ENCODE measurements at regions not wholly inside any gene's neighbourhood (a gene's known extent, or its start where the extent isn't known, plus 50 kb on each side); places are given as distances from the start of the nearest gene placed in this dataset.

DNA sequence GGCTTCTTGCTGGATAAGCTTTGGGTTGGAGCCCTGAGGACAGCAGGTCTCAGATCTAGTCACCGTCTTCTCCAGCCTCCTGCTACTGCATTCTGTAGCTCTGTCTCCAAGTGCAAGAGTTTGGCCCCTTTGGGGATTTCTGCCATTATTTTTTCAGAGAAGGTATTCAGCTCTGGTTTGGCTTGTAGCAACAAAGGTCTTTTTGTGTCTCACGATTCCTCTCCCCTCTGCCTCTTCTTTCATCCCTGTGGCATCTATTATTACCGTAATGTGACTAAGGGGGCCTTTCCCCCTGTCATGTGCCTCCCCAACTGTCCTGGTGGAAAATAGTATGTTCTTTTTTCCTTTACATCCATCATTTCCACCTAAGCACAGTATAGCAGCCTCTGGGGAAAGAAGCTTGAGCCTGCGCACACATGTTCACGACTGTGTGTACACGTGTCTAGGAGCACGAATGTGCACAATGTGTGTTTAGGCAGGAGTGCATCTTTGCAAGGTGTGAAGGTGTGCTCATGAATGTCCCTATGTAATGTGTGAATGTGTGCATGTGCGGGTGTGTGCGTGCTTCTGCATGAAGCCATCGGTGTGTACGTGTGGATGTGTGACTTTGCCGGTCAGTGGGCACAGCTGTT, 273.9 kb downstream of the ZNF536 start:
- peaks cover 0 to 17% of the 10 kb centered on the region in 2 donors for H3K27me3 ChIP-seq (ENCODE audit: control insufficient read depth in 1 of 2, insufficient read depth in 2 of 2, low read length in 2 of 2)
- no peak overlapping the region for H3K27ac ChIP-seq (ENCODE audit: low read length)
- H3K36me3 ChIP-seq (ENCODE audit: control insufficient read depth in 2 of 2, insufficient read depth in 2 of 2, low read length in 2 of 2): no peaks in the 10 kb centered on the region
- peaks cover 3% of the 10 kb centered on the region for H3K4me1 ChIP-seq (ENCODE audit: control insufficient read depth, insufficient read depth, low read length)
- H3K9me3 ChIP-seq (ENCODE audit: control insufficient read depth in 2 of 2, low read length in 2 of 2): no peaks in the 10 kb centered on the region
- no peak overlapping the region for H3K9ac ChIP-seq (ENCODE audit: low read length in 2 of 2)
- no peak overlapping the region for H3K4me3 ChIP-seq (ENCODE audit: low read length in 2 of 2)

GRCh38 chr19:30640252-30640965, 268.2 kb downstream of the ZNF536 start:
- Histone ChIP-seq H3K4me1 (ENCODE audit: control insufficient read depth, insufficient read depth, low read length) (no peaks in the 10 kb centered on the region), H3K4me3 (ENCODE audit: low read length in 2 of 2) (no peak overlapping the region), H3K36me3 (ENCODE audit: control insufficient read depth in 2 of 2, insufficient read depth in 2 of 2, low read length in 2 of 2) (no peaks in the 10 kb centered on the region), H3K9ac (ENCODE audit: low read length in 2 of 2) (no peak overlapping the region), H3K27ac (ENCODE audit: low read length) (no peak overlapping the region), H3K27me3 (ENCODE audit: control insufficient read depth in 1 of 2, insufficient read depth in 2 of 2, low read length in 2 of 2) (peaks cover 0 to 2% of the 10 kb centered on the region in 2 donors), H3K9me3 (ENCODE audit: control insufficient read depth in 2 of 2, low read length in 2 of 2) (peaks cover 0 to 5% of the 10 kb centered on the region in 2 donors)

GRCh38 chr19:30638889-30639288, 266.7 kb downstream of the ZNF536 start:
- H3K27me3 ChIP-seq (ENCODE audit: control insufficient read depth in 1 of 2, insufficient read depth in 2 of 2, low read length in 2 of 2): peaks cover 0 to 2% of the 10 kb centered on the region in 2 donors
- no peak overlapping the region for H3K4me3 ChIP-seq (ENCODE audit: low read length in 2 of 2)
- H3K36me3 ChIP-seq (ENCODE audit: control insufficient read depth in 2 of 2, insufficient read depth in 2 of 2, low read length in 2 of 2): no peaks in the 10 kb centered on the region
- H3K4me1 ChIP-seq (ENCODE audit: control insufficient read depth, insufficient read depth, low read length): no peaks in the 10 kb centered on the region
- peaks cover 0 to 5% of the 10 kb centered on the region in 2 donors for H3K9me3 ChIP-seq (ENCODE audit: control insufficient read depth in 2 of 2, low read length in 2 of 2)
- H3K9ac ChIP-seq (ENCODE audit: low read length in 2 of 2): no peak overlapping the region
- no peak overlapping the region for H3K27ac ChIP-seq (ENCODE audit: low read length)

DNA sequence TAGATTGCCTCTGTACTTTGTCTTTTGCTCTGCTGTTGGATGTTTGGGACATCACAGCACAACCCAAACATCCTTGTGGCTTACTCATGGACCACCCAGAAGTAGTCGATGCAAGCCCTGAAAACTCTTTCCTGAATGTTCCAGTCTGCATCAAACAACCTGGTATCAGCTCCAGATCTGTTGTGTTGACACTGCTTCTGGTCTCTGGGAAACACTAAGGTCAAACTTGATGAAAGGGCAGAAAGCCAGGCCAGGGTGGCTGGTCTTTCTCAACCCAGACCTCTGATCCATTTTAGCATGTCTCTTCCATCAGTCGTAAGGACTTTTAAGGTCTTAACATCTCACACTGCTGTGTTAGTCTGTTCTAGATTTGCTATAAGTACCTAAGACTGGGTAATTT, 265.7 kb downstream of the ZNF536 start:
- Histone ChIP-seq H3K4me3 (ENCODE audit: low read length in 2 of 2) (no peak overlapping the region), H3K27ac (ENCODE audit: low read length) (no peak overlapping the region), H3K36me3 (ENCODE audit: control insufficient read depth in 2 of 2, insufficient read depth in 2 of 2, low read length in 2 of 2) (no peaks in the 10 kb centered on the region), H3K9me3 (ENCODE audit: control insufficient read depth in 2 of 2, low read length in 2 of 2) (peaks cover 0 to 5% of the 10 kb centered on the region in 2 donors), H3K9ac (ENCODE audit: low read length in 2 of 2) (no peak overlapping the region), H3K27me3 (ENCODE audit: control insufficient read depth in 1 of 2, insufficient read depth in 2 of 2, low read length in 2 of 2) (peaks cover 0 to 2% of the 10 kb centered on the region in 2 donors), H3K4me1 (ENCODE audit: control insufficient read depth, insufficient read depth, low read length) (no peaks in the 10 kb centered on the region)

GRCh38 chr19:30634996-30635975, 263.1 kb downstream of the ZNF536 start:
- Histone ChIP-seq H3K36me3 (ENCODE audit: control insufficient read depth in 2 of 2, insufficient read depth in 2 of 2, low read length in 2 of 2) (no peaks in the 10 kb centered on the region), H3K4me3 (ENCODE audit: low read length in 2 of 2) (no peak overlapping the region), H3K27ac (ENCODE audit: low read length) (no peak overlapping the region), H3K27me3 (ENCODE audit: control insufficient read depth in 1 of 2, insufficient read depth in 2 of 2, low read length in 2 of 2) (peaks cover 0 to 2% of the 10 kb centered on the region in 2 donors), H3K9me3 (ENCODE audit: control insufficient read depth in 2 of 2, low read length in 2 of 2) (peaks cover 0 to 5% of the 10 kb centered on the region in 2 donors), H3K9ac (ENCODE audit: low read length in 2 of 2) (no peak overlapping the region), H3K4me1 (ENCODE audit: control insufficient read depth, insufficient read depth, low read length) (no peaks in the 10 kb centered on the region)

DNA sequence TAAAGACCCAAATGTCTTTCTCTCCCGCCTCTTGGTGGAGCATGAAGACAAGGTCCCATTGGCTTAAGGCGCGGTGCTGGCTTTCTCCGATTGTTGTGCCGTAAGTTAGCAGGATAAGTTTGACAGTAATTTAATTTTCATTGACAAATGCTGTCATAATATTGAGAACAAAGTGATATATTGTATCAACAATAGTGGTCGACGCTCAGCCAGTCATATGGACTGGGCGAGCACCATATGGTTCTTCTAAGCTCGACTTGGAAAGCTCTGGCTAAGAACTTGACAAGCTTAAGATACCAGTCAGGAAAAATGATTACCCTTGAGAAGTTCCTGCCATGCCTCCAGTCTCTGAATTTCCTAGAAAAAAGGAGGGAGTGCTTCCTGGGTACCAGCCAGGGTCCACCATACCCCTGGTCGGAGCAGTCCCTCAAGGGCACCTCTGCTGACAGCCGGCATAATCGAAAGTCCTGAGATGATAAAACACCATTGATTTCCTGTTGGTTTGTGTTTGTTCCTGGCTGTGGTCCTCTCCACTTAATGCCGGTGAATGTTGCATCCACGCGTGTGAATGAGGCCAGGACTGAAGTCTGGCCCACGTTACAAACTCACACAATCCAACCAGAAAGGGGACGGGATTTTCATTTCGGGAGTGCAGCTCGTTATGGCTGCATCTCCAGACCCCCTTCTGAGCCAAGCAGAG, 262.1 kb downstream of the ZNF536 start:
- Histone ChIP-seq H3K27ac (ENCODE audit: low read length) (no peak overlapping the region), H3K36me3 (ENCODE audit: control insufficient read depth in 2 of 2, insufficient read depth in 2 of 2, low read length in 2 of 2) (no peaks in the 10 kb centered on the region), H3K9ac (ENCODE audit: low read length in 2 of 2) (no peak overlapping the region), H3K4me3 (ENCODE audit: low read length in 2 of 2) (no peak overlapping the region), H3K27me3 (ENCODE audit: control insufficient read depth in 1 of 2, insufficient read depth in 2 of 2, low read length in 2 of 2) (peaks cover 2% of the 10 kb centered on the region in 2 donors), H3K4me1 (ENCODE audit: control insufficient read depth, insufficient read depth, low read length) (no peaks in the 10 kb centered on the region), H3K9me3 (ENCODE audit: control insufficient read depth in 2 of 2, low read length in 2 of 2) (peaks cover 0 to 4% of the 10 kb centered on the region in 2 donors)

DNA sequence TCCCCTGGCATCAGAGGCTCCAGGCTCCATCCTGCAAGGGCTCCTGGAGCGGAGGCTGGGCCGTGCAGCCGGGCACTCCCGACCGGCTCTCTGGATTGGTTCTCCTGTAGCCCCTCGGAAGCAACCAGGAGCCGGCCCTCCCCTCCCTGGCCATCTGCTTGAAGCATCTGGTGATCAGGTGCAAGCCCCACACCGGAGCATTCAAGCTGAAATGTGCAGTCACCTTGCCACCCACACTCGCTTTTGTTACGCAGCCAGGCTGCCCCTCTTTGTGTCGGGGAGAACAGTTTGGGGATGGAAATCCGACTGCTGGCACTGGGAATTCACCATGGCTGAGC, 258.8 kb downstream of the ZNF536 start:
- no peaks in the 10 kb centered on the region for H3K36me3 ChIP-seq (ENCODE audit: control insufficient read depth in 2 of 2, insufficient read depth in 2 of 2, low read length in 2 of 2)
- no peaks in the 10 kb centered on the region for H3K9me3 ChIP-seq (ENCODE audit: control insufficient read depth in 2 of 2, low read length in 2 of 2)
- H3K9ac ChIP-seq (ENCODE audit: low read length in 2 of 2): no peak overlapping the region
- no peak overlapping the region for H3K27ac ChIP-seq (ENCODE audit: low read length)
- peaks cover 0 to 4% of the 10 kb centered on the region in 2 donors for H3K27me3 ChIP-seq (ENCODE audit: control insufficient read depth in 1 of 2, insufficient read depth in 2 of 2, low read length in 2 of 2)
- no peaks in the 10 kb centered on the region for H3K4me1 ChIP-seq (ENCODE audit: control insufficient read depth, insufficient read depth, low read length)
- H3K4me3 ChIP-seq (ENCODE audit: low read length in 2 of 2): no peak overlapping the region

DNA sequence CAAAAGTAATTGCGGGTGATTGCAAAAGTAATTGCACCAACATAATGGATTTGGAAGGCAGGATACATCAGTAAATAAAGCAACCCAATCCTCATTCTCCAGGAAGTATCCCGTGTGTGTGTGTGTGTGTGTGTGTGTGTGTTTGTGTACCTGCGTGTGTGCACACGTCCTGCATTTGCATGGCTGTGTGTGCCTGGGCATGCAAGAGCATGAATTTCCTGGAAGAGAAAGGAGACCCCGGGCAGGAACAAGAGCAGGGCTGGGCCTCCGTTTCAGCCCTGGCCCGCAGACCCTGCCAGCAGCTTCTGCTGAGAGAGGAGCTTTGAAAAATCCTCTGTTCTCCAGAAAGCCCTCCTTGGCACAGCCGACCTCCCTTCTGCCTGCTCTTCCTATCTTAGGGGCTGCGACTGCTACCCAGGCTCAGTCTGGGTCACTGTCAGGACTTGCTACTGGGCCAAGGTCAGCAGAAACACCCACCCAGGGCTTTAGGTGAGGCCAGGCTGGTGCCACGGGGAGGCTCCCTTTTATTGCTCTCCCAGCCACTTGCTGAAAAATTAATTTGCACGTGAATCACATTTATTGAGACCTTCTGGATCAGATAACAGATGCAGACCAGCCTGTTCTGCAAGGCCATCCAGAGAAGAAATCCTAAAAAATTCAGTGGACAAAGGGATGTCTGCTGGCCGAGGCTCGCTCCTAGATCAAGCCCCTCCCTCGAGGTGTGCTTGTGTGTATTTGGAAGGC, 258.3 kb downstream of the ZNF536 start:
- Histone ChIP-seq H3K4me3 (ENCODE audit: low read length in 2 of 2) (no peak overlapping the region), H3K36me3 (ENCODE audit: control insufficient read depth in 2 of 2, insufficient read depth in 2 of 2, low read length in 2 of 2) (no peaks in the 10 kb centered on the region), H3K27me3 (ENCODE audit: control insufficient read depth in 1 of 2, insufficient read depth in 2 of 2, low read length in 2 of 2) (peaks cover 0 to 4% of the 10 kb centered on the region in 2 donors), H3K27ac (ENCODE audit: low read length) (no peak overlapping the region), H3K9me3 (ENCODE audit: control insufficient read depth in 2 of 2, low read length in 2 of 2) (no peaks in the 10 kb centered on the region), H3K9ac (ENCODE audit: low read length in 2 of 2) (no peak overlapping the region), H3K4me1 (ENCODE audit: control insufficient read depth, insufficient read depth, low read length) (no peaks in the 10 kb centered on the region)

DNA sequence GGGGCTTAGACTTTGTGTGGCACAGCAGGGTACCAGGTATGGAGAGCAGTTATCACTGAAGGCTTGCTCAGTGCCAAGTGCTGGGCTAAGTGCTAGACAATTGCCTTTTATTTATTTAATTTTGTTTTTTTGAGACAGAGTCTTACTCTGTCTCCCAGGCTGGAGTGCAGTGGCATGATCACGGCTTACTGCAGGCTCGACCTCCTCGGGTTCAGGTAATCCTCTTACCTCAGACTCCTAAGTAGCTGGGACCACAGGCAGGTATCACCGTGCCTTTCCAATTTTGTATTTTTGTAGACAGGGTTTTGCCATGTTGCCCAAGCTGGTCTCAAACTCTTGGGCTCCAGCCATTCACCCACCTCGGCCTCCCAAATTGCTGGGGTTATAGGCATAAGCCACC, 256.9 kb downstream of the ZNF536 start:
- H3K4me1 ChIP-seq (ENCODE audit: control insufficient read depth, insufficient read depth, low read length): no peaks in the 10 kb centered on the region
- H3K36me3 ChIP-seq (ENCODE audit: control insufficient read depth in 2 of 2, insufficient read depth in 2 of 2, low read length in 2 of 2): no peaks in the 10 kb centered on the region
- no peaks in the 10 kb centered on the region for H3K9me3 ChIP-seq (ENCODE audit: control insufficient read depth in 2 of 2, low read length in 2 of 2)
- H3K4me3 ChIP-seq (ENCODE audit: low read length in 2 of 2): no peak overlapping the region
- no peak overlapping the region for H3K27ac ChIP-seq (ENCODE audit: low read length)
- H3K9ac ChIP-seq (ENCODE audit: low read length in 2 of 2): no peak overlapping the region
- H3K27me3 ChIP-seq (ENCODE audit: control insufficient read depth in 1 of 2, insufficient read depth in 2 of 2, low read length in 2 of 2): peaks cover 0 to 4% of the 10 kb centered on the region in 2 donors

- no peak overlapping the region for H3K4me3 ChIP-seq (ENCODE audit: low read length in 2 of 2)
- no peak overlapping the region for H3K9ac ChIP-seq (ENCODE audit: low read length in 2 of 2)
- no peaks in the 10 kb centered on the region for H3K4me1 ChIP-seq (ENCODE audit: control insufficient read depth, insufficient read depth, low read length)
- peaks cover 0 to 4% of the 10 kb centered on the region in 2 donors for H3K27me3 ChIP-seq (ENCODE audit: control insufficient read depth in 1 of 2, insufficient read depth in 2 of 2, low read length in 2 of 2)
- H3K36me3 ChIP-seq (ENCODE audit: control insufficient read depth in 2 of 2, insufficient read depth in 2 of 2, low read length in 2 of 2): no peaks in the 10 kb centered on the region
- no peak overlapping the region for H3K27ac ChIP-seq (ENCODE audit: low read length)
- H3K9me3 ChIP-seq (ENCODE audit: control insufficient read depth in 2 of 2, low read length in 2 of 2): peaks cover 0 to 4% of the 10 kb centered on the region in 2 donors
Measured at GRCh38 chr19:30626626-30626966, 254.4 kb downstream of the ZNF536 start.

Measured in stomach smooth muscle (tissue), 2 donors.